H1 (cell line): ENCODE measurements at regions not wholly inside any gene's neighbourhood (a gene's known extent, or its start where the extent isn't known, plus 50 kb on each side); places are given as distances from the start of the nearest gene placed in this dataset.

Experiments
- CHD1 ChIP-seq: IDR thresholded peaks from 2 replicates; pipeline ENCODE4 v1.6.1; 2012; ENCODE audit warnings: low read depth, low read length, improper control_type of control experiment
- CHD7 ChIP-seq: fragments of 300-600 bp; sonication (generic); IDR thresholded peaks from 2 replicates; pipeline ENCODE4 v1.7.1; 2012; ENCODE audit warnings: low read length, moderate library complexity, mild to moderate bottlenecking, inconsistent platforms; ENCODE audit not compliant: insufficient replicate concordance
- JUN ChIP-seq: IDR thresholded peaks from 2 replicates; pipeline ENCODE4 v1.6.1; 2011; ENCODE audit warnings: low read depth, mild to moderate bottlenecking, improper control_type of control experiment, low read length
- KDM4A ChIP-seq: IDR thresholded peaks from one replicate; pipeline ENCODE4 v1.7.1; 2012; ENCODE audit warnings: low read depth, mild to moderate bottlenecking, moderate library complexity, low read length, inconsistent platforms; ENCODE audit not compliant: severe bottlenecking
- MAFK ChIP-seq: IDR thresholded peaks from 2 replicates; pipeline ENCODE4 v1.6.1; 2012; ENCODE audit warnings: low read depth, mild to moderate bottlenecking, improper control_type of control experiment, low read length
- NANOG ChIP-seq: IDR thresholded peaks from 2 replicates; pipeline ENCODE4 v1.6.1; 2011; ENCODE audit warnings: low read length, low read depth, mild to moderate bottlenecking, inconsistent platforms; ENCODE audit not compliant: insufficient read depth, poor library complexity, severe bottlenecking
- RAD21 ChIP-seq, 2 experiments: IDR thresholded peaks in 1 of 2; conservative IDR thresholded peaks in 1 of 2; 2 replicates each; pipeline ENCODE4 v1.6.1; 2011; ENCODE audit warnings: low read depth in 2 of 2, low read length in 2 of 2, improper control_type of control experiment in 1 of 2, inconsistent platforms in 1 of 2, mild to moderate bottlenecking in 1 of 2, moderate library complexity in 1 of 2
- SIN3A ChIP-seq, 2 experiments: IDR thresholded peaks in 1 of 2; conservative IDR thresholded peaks in 1 of 2; 2 replicates each; pipeline ENCODE4 v1.6.1; 2011 to 2012; ENCODE audit warnings: low read length in 2 of 2, improper control_type of control experiment in 1 of 2, low read depth in 1 of 2, mild to moderate bottlenecking in 1 of 2
- SP4 ChIP-seq: IDR thresholded peaks from 2 replicates; pipeline ENCODE4 v1.6.1; 2012; ENCODE audit warnings: low read length, inconsistent platforms
- TAF1 ChIP-seq: IDR thresholded peaks from 2 replicates; pipeline ENCODE4 v1.6.1; 2011; ENCODE audit warnings: mild to moderate bottlenecking, low read depth, low read length

- no peak for TF ChIP-seq CHD7
- no peak for TF ChIP-seq NANOG
- no peak for TF ChIP-seq SIN3A (conservative IDR thresholded peaks at IDR 0.05 in 1 of 2, IDR thresholded peaks at IDR 0.05 in 1 of 2; ENCODE audit: low read depth in 1 of 2, low read length in 2 of 2)
- TF ChIP-seq MAFK: no peak
- no peak for TF ChIP-seq SP4
- no peak for TF ChIP-seq RAD21 (IDR thresholded peaks at IDR 0.05 in 1 of 2, conservative IDR thresholded peaks at IDR 0.05 in 1 of 2; ENCODE audit: low read depth in 2 of 2, low read length in 2 of 2)
- TF ChIP-seq JUN: no peak
- no peak for TF ChIP-seq TAF1
- TF ChIP-seq KDM4A: no peak
- no peak for TF ChIP-seq CHD1
Observed at GRCh38 chrX:67338262-67338661, 205.6 kb upstream of the AR start (continued).
